ENCODE measurements at regions not wholly inside any gene's neighbourhood (a gene's known extent, or its start where the extent isn't known, plus 50 kb on each side); places are given as distances from the start of the nearest gene placed in this dataset.
"Not testable (repeated sequence)": the region's sequence is repeated elsewhere in the genome, so short reads cannot be mapped to it uniquely, and the experiment has no call there.

GRCh38 chr10:20535897-20536881 lies 360.9 kb downstream of the NEBL start:
- Histone ChIP-seq H3K9me3 (peaks cover 0 to 7% of the 10 kb centered on the region in 2 donors), H3K27ac (no peak overlapping the region), H3K4me1 (no peaks in the 10 kb centered on the region), H3K4me3 (no peak overlapping the region), H3K36me3 (no peaks in the 10 kb centered on the region), H3K27me3 (no peaks in the 10 kb centered on the region)
- no peak for DNase-seq
- no peak for TF ChIP-seq CTCF (IDR thresholded peaks at IDR 0.05)
- intact Hi-C loops (cut with DNase I), result no loop called here
- no peak for ATAC-seq

GRCh38 chr10:20531241-20531883 lies 365.7 kb downstream of the NEBL start:
- H3K9me3 ChIP-seq; H3K4me3 ChIP-seq; H3K27me3 ChIP-seq; H3K4me1 ChIP-seq; H3K36me3 ChIP-seq; H3K27ac ChIP-seq; intact Hi-C loops (cut with DNase I); DNase-seq; ATAC-seq: not testable (repeated sequence)

- TF ChIP-seq CTCF (IDR thresholded peaks at IDR 0.05), result no peak
- no peak overlapping the region for H3K27ac ChIP-seq
- no peak overlapping the region for H3K4me3 ChIP-seq
- ATAC-seq (no peak), DNase-seq (no peak)
- H3K36me3 ChIP-seq, result no peaks in the 10 kb centered on the region
- intact Hi-C loops (cut with DNase I), result no loop called here
- peaks cover 0 to 3% of the 10 kb centered on the region in 2 donors for H3K9me3 ChIP-seq
- H3K4me1 ChIP-seq, result no peaks in the 10 kb centered on the region
- no peaks in the 10 kb centered on the region for H3K27me3 ChIP-seq
Measured at GRCh38 chr10:20521186-20521585, 375.9 kb downstream of the NEBL start.

- Histone ChIP-seq H3K27ac (no peak overlapping the region), H3K4me3 (no peak overlapping the region), H3K9me3 (no peaks in the 10 kb centered on the region), H3K36me3 (no peaks in the 10 kb centered on the region), H3K27me3 (no peaks in the 10 kb centered on the region), H3K4me1 (no peaks in the 10 kb centered on the region)
- TF ChIP-seq CTCF (IDR thresholded peaks at IDR 0.05), result no peak
- intact Hi-C loops (cut with DNase I), result no loop called here
- DNase-seq, result no peak
- no peak for ATAC-seq
Measured at GRCh38 chr10:20515654-20516053, 381.5 kb downstream of the NEBL start.

GRCh38 chr10:20512631-20513030 lies 384.5 kb downstream of the NEBL start:
- Histone ChIP-seq H3K27me3 (no peaks in the 10 kb centered on the region), H3K4me3 (no peak overlapping the region), H3K27ac (no peak overlapping the region), H3K36me3 (no peaks in the 10 kb centered on the region), H3K9me3 (no peaks in the 10 kb centered on the region), H3K4me1 (no peaks in the 10 kb centered on the region)
- intact Hi-C loops (cut with DNase I), result no loop called here
- DNase-seq (no peak), ATAC-seq (no peak)
- no peak for TF ChIP-seq CTCF (IDR thresholded peaks at IDR 0.05)

All from left lung (tissue), 4 donors.